ENCODE measurements at regions not wholly inside any gene's neighbourhood (a gene's known extent, or its start where the extent isn't known, plus 50 kb on each side); places are given as distances from the start of the nearest gene placed in this dataset.

- DNase-seq, result no peak
Measured at GRCh38 chrX:45766981-45767501, 566.4 kb upstream of the DIPK2B start.

GRCh38 chrX:45765767-45766166 lies 565.1 kb upstream of the DIPK2B start:
- no peak for DNase-seq

- DNase-seq, result no peak
Measured at GRCh38 chrX:45765281-45765680, 564.6 kb upstream of the DIPK2B start.

GRCh38 chrX:45762699-45763647 lies 562.3 kb upstream of the DIPK2B start:
- DNase-seq, result no peak

DNA sequence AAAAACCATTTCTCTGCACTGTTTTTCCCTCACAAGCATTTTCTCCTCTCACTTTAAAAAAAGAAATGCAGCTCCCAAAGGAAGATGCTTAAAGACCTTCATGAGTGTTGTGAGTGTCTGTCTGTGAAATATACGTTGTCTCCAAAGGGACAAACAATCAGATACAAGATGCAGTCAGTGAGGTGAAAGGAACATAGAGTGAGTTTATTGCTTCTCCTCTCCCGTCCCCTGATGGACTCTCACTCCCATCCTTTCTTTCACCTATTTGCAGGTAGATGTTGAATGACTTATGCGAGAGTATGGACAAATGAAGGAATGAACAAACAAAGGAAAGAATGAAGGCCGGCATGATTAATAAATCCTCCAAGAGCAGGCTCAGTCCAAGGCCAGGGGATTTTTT lies 561.2 kb upstream of the DIPK2B start:
- DNase-seq, result no peak

DNA sequence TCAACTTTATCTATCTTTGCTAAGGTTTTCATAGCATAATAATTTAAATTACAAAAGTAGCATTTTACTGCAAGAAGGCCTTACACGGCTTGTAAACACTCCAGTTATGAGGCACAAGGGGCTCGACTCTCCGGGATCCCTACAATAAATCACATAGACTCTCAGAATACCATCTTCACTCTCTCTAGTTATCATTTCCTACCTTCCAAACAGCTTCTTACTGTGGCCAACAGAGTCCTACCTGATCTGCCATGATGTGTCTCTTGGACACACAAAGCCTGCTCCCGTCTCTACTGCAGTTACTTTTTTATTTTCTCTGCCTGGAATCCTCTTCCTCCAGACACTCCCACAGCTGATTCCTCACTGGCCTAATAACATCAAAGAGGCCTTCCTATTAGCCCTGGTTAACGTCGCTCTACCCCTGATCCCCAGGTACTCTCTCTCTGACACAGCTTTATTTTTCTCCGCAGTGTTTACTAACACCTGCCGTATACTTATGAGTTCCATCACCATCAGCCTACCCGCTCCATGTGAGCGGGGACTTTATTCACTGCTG lies 559.6 kb upstream of the DIPK2B start:
- DNase-seq, result no peak

DNA sequence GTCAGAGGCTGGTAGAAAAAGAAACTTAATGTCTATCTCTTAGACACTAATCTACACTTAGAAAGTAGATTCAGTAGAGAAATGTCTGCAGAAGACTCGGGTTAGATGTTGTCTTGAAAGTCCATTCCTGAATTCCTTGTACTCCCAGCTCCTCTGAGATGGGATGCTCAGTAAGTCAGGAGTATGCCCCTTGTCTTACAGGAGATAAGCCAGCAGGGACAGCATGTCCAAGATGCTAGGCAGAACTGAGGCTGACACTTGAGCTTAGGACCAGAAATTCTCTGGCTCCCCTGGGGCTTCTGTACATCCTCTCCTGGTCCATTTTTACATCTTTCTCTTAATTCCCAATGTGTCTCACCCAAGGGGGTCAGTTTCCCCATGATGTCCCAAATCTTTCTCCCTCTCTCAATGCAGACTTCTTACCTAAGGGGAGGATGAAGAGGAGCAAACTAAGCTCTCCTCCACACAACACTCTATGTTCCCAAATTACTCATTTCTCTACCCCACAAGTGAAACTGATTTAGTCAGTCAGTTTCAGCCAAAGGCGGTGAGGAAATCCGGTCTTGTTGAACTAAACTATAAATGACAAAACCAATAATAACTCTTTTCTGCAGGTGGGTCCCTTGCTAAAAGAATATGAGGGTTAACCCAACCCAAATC lies 558.2 kb upstream of the DIPK2B start:
- DNase-seq, result no peak

DNA sequence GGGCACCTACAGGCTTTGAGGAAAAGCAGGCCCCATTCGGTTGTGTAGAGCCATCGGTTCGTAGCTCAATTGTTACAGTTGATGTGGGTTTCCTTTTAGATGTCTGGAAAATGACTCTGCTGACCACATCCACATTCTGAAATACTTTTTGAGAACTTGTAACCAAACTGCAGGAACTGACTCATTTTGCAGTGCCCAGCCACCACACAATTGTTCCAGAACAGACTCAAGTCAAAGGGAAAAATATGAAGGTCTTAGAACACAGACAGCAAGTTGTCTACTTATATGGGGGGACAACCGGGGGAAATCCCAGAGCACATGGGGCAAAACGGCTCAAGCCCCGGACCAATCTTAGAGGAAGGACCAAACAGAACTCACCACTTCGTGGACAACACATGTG lies 557.6 kb upstream of the DIPK2B start:
- no peak for DNase-seq

GRCh38 chrX:45757272-45757671 lies 556.6 kb upstream of the DIPK2B start:
- no peak for DNase-seq

- DNase-seq, result peak; percentile 45
Measured at GRCh38 chrX:45756557-45756956, 555.9 kb upstream of the DIPK2B start.

GRCh38 chrX:45755703-45756102 lies 555.0 kb upstream of the DIPK2B start:
- DNase-seq, result no peak

DNA sequence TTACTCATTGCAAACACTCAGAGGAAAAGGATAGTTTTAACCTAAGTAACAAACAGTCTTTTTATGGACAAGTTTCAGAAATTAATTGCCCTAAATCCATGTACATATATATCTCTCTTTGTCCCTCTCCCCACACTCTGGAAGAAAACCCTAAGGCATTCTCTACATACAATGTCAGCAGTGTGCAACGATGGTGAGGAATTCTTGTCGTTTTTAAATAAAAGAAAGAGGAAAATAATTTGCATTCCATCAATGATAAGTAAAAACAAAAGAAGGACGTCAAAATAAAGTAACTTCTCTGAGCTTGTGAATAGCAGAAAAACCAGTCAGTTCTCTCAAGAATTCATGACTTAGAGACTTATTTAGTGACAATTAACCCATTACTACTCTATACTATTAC lies 550.5 kb upstream of the DIPK2B start:
- no peak for DNase-seq

DNA sequence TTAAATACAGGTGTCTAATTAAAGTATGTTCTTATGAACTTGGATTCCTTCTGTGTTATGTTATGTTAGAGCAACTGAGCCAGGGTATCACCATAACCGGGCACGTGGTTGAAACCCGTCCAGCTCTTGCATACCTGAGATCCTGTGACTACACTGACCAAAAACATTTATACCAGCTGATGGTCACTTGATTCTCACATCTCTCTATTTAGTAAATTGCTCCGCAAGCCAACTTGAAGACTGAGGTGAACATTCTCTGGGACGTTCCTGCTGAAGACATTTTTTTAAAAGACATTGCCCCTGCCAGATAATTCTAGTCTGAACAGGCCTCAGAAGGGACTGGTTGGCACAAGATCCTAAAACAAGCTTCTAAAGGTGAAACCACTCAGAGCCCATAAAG lies 550.0 kb upstream of the DIPK2B start:
- DNase-seq, result no peak

DNA sequence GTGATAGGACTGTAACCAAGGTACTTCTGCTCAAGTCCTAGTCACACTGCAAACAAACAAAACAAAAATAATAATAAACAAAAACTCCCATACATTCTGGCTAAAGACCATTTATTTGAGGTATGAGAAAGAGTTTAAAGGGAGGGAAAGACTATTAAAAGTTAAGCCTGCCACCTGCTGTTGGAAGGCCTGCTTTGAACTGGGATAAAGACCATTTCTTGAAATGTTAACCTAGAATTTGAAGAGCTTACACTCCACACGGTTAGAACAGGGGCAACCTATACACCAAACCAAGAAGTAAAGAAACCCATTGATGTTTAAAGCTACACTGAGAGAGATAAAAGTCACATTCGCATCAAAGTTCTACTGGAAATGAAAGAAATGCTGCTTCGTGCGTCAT lies 548.7 kb upstream of the DIPK2B start:
- DNase-seq, result no peak

- no peak for DNase-seq
Measured at GRCh38 chrX:45748369-45748774, 547.7 kb upstream of the DIPK2B start.

DNA sequence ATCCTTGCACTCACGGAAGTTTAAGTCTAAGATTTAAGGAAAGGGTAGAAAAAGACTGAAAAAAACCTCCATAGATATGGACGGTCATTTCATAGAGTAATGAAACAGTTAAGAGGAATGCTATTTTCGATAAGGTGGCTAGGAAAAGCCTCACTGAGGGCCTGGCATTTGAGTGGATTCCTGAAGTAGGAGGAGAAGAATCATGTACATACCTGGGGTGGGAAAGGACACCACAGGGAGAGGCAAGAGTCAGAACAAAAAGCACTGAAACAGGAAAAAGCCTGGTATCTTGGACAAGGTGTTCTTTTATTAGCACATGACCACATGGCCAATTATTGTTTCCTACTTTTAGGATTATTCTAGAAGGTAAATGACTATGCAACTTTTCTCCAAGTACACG lies 547.2 kb upstream of the DIPK2B start:
- no peak for DNase-seq

DNA sequence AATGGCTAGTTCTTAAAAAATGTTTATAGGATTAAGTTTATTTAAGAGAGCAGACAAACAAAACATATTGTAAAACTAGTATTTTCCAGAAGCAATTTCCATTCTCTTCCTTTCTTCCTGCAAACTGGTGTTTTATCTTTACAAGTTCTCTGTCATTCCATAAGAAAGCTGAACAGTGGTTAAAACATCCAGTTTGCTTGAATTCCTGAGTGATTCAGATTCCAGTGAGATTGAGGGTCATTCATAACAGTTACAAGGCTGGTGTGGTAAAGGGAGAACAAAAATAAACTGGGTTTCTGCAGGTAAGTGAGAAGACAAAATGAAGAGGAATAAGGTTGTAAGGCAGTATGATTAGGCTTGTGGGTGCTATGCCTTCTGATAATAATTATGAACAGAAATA lies 544.8 kb upstream of the DIPK2B start:
- no peak for DNase-seq

DNA sequence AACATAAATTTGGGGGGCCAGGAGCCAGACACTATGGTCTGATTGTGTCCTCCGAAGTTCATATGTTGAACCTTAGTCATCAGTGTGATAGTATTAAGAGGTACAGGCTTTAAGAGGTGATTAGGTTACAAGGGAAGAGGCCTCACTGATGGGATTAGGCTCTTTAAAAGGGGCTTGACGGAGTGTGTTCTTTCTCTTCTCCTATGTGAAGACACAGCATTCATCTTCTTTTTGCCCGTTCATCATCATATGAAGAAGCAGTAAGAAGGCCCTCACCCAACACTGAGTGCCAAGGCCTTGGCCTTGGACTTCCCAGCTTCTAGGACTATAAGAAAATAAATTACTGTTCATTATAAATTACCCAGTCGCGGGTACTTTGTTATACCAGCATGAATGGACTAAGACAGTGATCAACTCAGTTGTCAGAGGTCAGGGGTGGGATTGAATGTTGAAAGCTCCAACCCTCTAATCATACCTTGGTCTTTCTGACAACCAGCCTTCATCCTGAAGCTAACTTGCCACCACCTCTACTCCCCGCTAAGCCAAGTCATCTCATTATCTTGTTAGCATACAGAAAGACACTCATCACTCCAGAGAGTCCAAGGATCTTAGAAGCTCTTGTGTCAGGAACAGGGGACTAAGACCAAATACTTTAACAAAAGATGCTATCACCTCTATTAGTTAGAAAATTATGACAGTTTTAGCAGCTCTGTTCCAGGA lies 543.4 kb upstream of the DIPK2B start:
- DNase-seq, result no peak

DNA sequence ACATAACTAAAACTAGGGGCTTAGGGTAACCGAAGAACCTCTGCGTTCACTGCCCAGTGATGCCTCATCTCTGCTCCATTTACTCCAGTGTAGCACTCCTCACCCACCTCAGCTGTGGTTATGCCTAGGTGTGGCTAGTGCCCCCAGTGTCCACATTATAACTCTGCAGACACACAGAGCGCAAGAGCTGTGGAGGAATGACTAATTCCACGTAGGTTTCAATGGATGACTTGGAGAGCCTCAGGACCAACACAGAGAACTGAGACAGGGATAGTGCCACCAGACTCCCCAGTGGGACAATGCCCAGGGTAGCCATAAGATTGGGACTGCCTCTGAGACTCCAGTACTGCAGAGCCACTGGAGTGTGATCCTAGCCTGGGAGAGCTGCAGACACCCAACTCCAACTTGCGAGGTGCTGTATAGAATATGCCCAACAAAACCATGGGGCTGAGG lies 542.4 kb upstream of the DIPK2B start:
- no peak for DNase-seq

GRCh38 chrX:45740291-45740690 lies 539.6 kb upstream of the DIPK2B start:
- no peak for DNase-seq

GRCh38 chrX:45735571-45735970 lies 534.9 kb upstream of the DIPK2B start:
- no peak for DNase-seq

DNA sequence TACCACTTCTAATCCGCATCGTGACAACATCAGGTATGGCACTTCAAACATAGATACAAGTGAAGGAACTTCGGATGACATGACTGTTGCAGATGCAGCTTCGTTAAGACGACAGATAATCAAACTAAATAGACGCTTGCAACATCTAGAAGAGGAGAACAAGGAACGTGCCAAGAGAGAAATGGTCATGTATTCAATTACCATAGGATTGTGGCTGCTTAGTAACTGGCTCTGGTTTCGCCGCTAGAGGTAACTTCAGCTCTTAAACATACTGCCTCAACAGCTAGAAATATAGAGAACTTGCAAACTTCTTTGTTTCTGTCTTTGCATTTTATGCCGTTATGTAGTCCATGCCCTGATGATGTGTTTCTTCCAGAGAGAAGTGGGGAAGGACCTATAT lies 530.8 kb upstream of the DIPK2B start:
- no peak for DNase-seq

DNA sequence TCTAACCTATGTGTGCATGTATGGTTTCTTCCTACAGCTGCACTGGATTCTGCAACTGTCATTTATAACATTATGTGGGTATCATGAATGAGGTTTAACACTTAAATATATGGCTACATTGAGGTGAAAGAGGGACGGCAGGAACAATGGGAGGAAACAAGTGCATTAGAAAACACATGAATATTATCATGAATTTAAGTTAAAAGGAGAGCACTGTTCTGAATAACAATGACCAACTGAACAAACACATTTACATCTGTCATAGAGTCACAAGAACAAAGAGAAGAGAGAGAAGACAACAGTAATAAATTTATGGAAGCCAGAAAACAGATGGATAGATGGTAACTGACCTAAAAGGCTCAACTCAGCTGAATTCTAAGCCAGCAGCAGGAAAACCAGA lies 527.1 kb upstream of the DIPK2B start:
- DNase-seq, result no peak

Data from NCI-H510A (cell line).